ENCODE measurements at regions not wholly inside any gene's neighbourhood (a gene's known extent, or its start where the extent isn't known, plus 50 kb on each side); places are given as distances from the start of the nearest gene placed in this dataset.

- TF ChIP-seq JUNB (CRISPR knock-in tag; conservative IDR thresholded peaks at IDR 0.05) (no peak), BCOR (IDR thresholded peaks at IDR 0.05) (peak; percentile 20; the same call in 1 of the 2 replicates), ZNF764 (CRISPR knock-in tag; IDR thresholded peaks at IDR 0.05; ENCODE audit: low read depth) (no peak), HDGF (IDR thresholded peaks at IDR 0.05) (no peak), SMAD2 (IDR thresholded peaks at IDR 0.05; ENCODE audit: low read depth, low read length) (no peak), ZNF124 (CRISPR knock-in tag; IDR thresholded peaks at IDR 0.05) (no peak), GTF3C2 (IDR thresholded peaks at IDR 0.05; ENCODE audit: borderline replicate concordance, extremely low read depth, insufficient read length) (no peak), NFXL1 (CRISPR knock-in tag; IDR thresholded peaks at IDR 0.05) (no peak), RBM25 (IDR thresholded peaks at IDR 0.05; ENCODE audit: low read depth, low read length, severe bottlenecking) (peak; percentile 95), ZNF518B (CRISPR knock-in tag; IDR thresholded peaks at IDR 0.05) (no peak), BHLHE40 (IDR thresholded peaks at IDR 0.05; ENCODE audit: low read length) (no peak), RB1 (IDR thresholded peaks at IDR 0.05; ENCODE audit: low read depth) (no peak), BCLAF1 (IDR thresholded peaks at IDR 0.05; ENCODE audit: borderline replicate concordance in 1 of 2, control insufficient read depth in 1 of 2, low read depth in 2 of 2, low read length in 1 of 2) (no peak)
These were observed 730.4 kb upstream of the ID2 start (continued) for GRCh38 chr2:7951490-7951889.

Data from K562 (cell line).